ENCODE measurements at regions not wholly inside any gene's neighbourhood (a gene's known extent, or its start where the extent isn't known, plus 50 kb on each side); places are given as distances from the start of the nearest gene placed in this dataset.

DNA sequence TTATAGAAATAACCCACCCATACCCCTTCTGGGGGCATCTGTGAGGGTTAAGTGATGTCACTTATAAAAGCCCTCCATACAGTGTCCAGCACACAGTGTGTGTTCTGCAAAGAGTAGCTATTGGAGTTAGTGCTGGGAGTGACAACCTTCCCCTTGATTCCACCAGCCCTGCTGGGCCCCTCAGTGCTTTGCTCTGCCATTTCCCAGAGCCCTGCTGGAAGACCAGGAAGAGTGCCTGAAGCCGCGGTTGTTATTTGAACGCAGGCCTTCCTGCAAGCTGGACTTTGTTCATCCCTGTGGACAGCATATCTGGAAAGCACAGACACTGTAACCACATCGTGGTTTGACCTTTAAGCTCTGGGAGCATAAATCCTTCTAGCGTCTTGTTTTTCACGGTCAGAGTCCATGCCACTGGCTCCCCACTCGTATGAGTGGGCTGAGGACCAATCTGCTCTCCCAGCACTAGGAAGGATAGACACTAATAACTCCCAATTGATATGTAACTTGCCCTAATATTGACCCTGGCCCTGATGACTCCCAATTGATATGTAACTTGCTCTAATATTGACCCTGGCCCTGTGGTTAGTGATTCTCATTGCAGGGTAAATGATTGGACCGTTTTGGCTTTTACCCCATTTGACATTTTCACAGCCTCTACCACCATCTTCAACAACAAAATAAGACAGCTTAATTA lies 297.1 kb upstream of the MAF start:
- no peak for DNase-seq (ENCODE audit: low read depth, low spot score)
- TF ChIP-seq, protein P1, sequence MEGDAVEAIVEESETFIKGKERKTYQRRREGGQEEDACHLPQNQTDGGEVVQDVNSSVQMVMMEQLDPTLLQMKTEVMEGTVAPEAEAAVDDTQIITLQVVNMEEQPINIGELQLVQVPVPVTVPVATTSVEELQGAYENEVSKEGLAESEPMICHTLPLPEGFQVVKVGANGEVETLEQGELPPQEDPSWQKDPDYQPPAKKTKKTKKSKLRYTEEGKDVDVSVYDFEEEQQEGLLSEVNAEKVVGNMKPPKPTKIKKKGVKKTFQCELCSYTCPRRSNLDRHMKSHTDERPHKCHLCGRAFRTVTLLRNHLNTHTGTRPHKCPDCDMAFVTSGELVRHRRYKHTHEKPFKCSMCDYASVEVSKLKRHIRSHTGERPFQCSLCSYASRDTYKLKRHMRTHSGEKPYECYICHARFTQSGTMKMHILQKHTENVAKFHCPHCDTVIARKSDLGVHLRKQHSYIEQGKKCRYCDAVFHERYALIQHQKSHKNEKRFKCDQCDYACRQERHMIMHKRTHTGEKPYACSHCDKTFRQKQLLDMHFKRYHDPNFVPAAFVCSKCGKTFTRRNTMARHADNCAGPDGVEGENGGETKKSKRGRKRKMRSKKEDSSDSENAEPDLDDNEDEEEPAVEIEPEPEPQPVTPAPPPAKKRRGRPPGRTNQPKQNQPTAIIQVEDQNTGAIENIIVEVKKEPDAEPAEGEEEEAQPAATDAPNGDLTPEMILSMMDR (IDR thresholded peaks at IDR 0.05; ENCODE audit: low read depth, low read length) = no peak
- H3K4me3 ChIP-seq (ENCODE audit: low read depth, low read length) = no peak overlapping the region
- ChIA-PET CTCF (no interaction called here), POLR2A (no interaction called here)
- H3K27me3 ChIP-seq (ENCODE audit: control insufficient read depth, insufficient read depth, low read length) = no peaks in the 10 kb centered on the region
- H3K9me3 ChIP-seq (ENCODE audit: control insufficient read depth, insufficient read depth, low read length) = no peaks in the 10 kb centered on the region; the same call in none of the 2 replicates
- no peak overlapping the region for H3K27ac ChIP-seq (ENCODE audit: low read depth, low read length)

DNA sequence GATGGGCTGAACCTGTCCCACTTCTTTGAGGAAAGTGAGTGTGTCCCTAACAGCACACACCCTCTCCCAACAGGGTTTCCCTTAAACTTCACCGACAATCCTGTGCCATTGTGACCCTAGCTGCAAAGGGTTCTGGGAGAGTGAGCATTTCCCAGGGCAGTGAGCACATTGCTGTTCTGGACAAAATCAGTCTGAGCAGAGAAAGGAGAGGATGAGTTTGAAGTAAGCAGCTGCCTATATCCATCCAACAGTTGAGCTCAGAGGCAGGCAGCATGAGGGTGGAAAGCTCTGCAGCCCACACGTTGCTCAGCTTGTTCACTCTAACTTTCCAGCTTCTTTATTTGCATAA lies 296.5 kb upstream of the MAF start:
- TF ChIP-seq, protein P1 (IDR thresholded peaks at IDR 0.05; ENCODE audit: low read depth, low read length) = no peak
- ChIA-PET POLR2A (no interaction called here), CTCF (no interaction called here)
- H3K27me3 ChIP-seq (ENCODE audit: control insufficient read depth, insufficient read depth, low read length) = no peaks in the 10 kb centered on the region
- no peak overlapping the region for H3K4me3 ChIP-seq (ENCODE audit: low read depth, low read length)
- no peak overlapping the region for H3K27ac ChIP-seq (ENCODE audit: low read depth, low read length)
- no peak for DNase-seq (ENCODE audit: low read depth, low spot score)
- H3K9me3 ChIP-seq (ENCODE audit: control insufficient read depth, insufficient read depth, low read length) = no peaks in the 10 kb centered on the region; the same call in none of the 2 replicates

DNA sequence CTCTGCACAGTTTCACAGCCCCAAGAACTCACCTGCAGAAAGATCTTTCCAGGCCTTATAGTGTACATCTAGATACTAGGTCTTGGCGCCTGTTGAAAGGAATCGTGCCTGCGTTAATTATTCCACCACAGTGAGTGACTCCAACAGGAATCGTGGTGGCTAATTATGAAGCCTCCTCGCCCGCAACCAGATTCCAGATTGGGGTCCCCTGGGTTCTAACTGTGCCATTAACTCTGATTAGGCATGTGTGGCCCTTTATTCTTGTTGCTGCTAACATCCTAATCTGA lies 295.3 kb upstream of the MAF start:
- H3K27me3 ChIP-seq (ENCODE audit: control insufficient read depth, insufficient read depth, low read length) = no peaks in the 10 kb centered on the region

DNA sequence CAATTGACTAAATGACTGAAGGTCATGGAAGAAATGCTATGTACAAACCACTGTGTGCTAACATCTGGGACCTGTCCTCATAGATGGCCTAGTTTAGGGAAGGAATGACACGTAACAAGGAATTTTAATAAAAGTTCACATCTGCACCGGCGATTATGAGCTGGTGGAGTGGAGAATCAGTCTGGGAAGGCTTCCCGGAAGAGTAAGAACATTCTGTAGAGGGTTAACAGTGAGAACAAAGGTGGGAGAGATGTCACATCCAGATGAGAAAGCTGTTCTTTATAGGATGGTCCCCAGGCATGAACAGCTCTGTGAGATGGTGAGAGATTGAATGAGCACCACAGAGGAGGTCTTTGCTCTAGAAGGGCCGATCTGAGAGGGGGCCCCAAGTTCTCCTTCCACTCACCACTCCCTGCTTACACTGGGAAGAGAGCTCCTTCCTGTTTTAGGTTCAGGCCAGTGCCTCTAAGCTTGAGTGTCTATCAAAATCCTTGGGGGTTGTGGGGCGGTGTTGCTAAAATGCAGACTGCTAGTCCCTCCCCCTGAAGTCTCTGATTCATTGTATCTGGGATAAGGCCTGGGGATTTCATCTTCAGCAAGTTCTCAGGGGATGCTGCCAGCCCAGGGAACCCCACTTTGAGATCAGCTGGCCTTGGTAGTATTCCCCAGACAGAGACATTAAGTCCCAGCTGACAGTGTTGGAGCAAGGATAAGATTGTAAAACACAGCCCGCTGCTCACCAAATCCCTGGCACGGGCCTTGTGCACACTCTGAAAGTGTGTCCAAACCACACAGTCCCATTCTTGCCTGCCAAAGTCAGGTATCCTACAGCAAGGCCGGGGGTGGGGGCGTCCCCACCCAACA lies 294.7 kb upstream of the MAF start:
- DNase-seq (ENCODE audit: low read depth, low spot score) = no peak
- ChIA-PET POLR2A (no interaction called here), CTCF (no interaction called here)
- Histone ChIP-seq H3K27ac (ENCODE audit: low read depth, low read length) (no peak overlapping the region), H3K9me3 (ENCODE audit: control insufficient read depth, insufficient read depth, low read length) (no peaks in the 10 kb centered on the region; the same call in none of the 2 replicates), H3K27me3 (ENCODE audit: control insufficient read depth, insufficient read depth, low read length) (no peaks in the 10 kb centered on the region), H3K4me3 (ENCODE audit: low read depth, low read length) (no peak overlapping the region)
- TF ChIP-seq, protein P1 (IDR thresholded peaks at IDR 0.05; ENCODE audit: low read depth, low read length) = no peak

More for the DNA sequence above, 295.3 kb upstream of the MAF start:
- Histone ChIP-seq H3K4me3 (ENCODE audit: low read depth, low read length) (no peak overlapping the region), H3K27ac (ENCODE audit: low read depth, low read length) (no peak overlapping the region), H3K9me3 (ENCODE audit: control insufficient read depth, insufficient read depth, low read length) (no peaks in the 10 kb centered on the region; the same call in none of the 2 replicates)
- ChIA-PET POLR2A (no interaction called here), CTCF (no interaction called here)
- DNase-seq (ENCODE audit: low read depth, low spot score) = no peak
- TF ChIP-seq, protein P1 (IDR thresholded peaks at IDR 0.05; ENCODE audit: low read depth, low read length) = no peak

DNA sequence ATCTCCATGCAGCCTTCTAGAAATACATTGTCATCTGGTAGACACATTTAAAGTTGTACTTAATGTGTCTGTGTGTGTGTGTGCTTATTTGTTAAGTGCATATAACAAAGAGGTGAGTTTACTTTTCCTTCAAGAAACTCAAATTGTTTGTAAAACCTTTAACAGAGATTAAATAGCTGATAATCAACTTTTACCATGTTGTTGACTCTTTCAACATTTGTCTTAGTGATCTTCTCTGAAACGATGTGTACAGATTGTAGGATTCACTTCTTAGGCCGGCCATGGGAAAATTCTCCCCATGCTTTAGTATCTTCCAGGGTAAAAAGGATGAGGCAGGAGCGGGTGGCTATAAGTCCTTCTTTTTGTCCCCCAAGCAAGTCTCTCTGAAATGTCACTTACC lies 292.9 kb upstream of the MAF start:
- ChIA-PET CTCF (no interaction called here), POLR2A (no interaction called here)

More for the DNA sequence above, 292.9 kb upstream of the MAF start:
- TF ChIP-seq, protein P1 (IDR thresholded peaks at IDR 0.05; ENCODE audit: low read depth, low read length) = no peak
- DNase-seq (ENCODE audit: low read depth, low spot score) = no peak
- no peaks in the 10 kb centered on the region for H3K27me3 ChIP-seq (ENCODE audit: control insufficient read depth, insufficient read depth, low read length)
- H3K27ac ChIP-seq (ENCODE audit: low read depth, low read length) = no peak overlapping the region
- peaks cover 2% of the 10 kb centered on the region; the same call in 1 of the 2 replicates for H3K9me3 ChIP-seq (ENCODE audit: control insufficient read depth, insufficient read depth, low read length)
- H3K4me3 ChIP-seq (ENCODE audit: low read depth, low read length) = no peak overlapping the region
